ENCODE measurements at regions not wholly inside any gene's neighbourhood (a gene's known extent, or its start where the extent isn't known, plus 50 kb on each side); places are given as distances from the start of the nearest gene placed in this dataset.

- TF ChIP-seq CTCF (IDR thresholded peaks at IDR 0.05; ENCODE audit: low read depth, low read length) (no peak), MAX (IDR thresholded peaks at IDR 0.05; ENCODE audit: low read depth, low read length) (no peak), POLR2A (IDR thresholded peaks at IDR 0.05; ENCODE audit: extremely low read depth, insufficient read length) (no peak), MYC (IDR thresholded peaks at IDR 0.05; ENCODE audit: low read depth, low read length) (no peak)
These were observed 277.2 kb downstream of the CDC5L start for GRCh38 chr6:44664716-44665115.
